Activated CD4-positive, alpha-beta T cell treated with anti-CD3 and anti-CD28 coated beads, Interleukin-2, Interleukin-6, amounts not matched to agents 100 ng/mL and 50 ng/mL, durations not matched to agents 16 hours and 8 hours (primary cell): ENCODE measurements at regions not wholly inside any gene's neighbourhood (a gene's known extent, or its start where the extent isn't known, plus 50 kb on each side); places are given as distances from the start of the nearest gene placed in this dataset.

Experiments used
- DNase-seq: peaks from one replicate; pipeline ENCODE4 v3.0.0-alpha.2; 2020

DNA sequence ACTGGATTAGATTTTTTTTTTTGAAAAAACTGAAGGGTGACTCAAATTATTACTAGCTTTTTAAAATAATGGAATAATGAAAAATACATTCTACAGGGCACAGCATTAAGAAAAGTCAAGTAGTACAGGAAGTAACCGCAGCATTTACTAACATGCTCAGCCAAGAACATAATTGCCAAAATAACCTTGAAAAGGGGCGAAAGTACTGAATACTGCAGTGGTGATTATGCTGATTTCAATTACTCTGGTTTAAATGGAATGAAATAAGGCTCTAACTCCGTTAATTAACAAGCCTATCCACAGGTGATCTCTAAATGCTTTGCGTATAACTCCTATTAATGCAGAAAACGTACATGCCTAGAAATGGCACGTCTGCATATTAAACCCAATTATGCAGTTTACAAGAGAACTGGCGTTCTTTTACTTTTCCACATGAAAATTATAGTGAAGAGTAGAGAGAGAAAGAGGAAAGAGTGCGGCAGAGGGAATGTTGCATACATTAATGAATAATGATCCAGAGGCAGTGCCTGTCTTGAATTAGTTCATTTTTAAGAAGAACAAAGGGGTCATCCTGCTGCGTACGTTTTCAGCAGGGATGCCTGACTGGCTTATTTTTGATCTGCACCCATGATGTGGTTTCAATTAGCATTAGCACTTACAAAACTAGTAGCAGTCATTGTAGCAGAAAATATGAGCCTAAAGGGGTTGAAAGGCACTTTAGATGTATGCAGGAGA, 612.4 kb downstream of the NYAP2 start:
- DNase-seq, result no peak

DNA sequence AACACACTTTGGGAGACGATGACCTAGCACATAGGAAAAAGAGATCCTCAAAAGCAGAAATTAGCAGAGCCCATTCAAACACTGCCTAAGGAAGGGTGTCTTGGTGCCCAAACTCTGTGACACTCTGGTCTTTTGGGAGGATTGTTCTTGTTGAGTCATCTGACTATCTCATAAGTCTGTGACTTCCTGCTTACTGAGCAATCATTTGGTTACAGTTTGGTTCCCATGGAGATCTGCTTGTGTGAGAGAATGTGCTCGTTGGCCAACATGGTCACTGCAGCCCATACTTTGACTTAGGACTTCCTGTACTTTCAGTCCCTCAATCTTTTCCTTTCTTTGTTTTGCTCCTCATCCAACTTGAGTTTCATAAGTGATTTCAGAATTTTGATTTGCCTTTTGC, 602.9 kb downstream of the NYAP2 start:
- DNase-seq, result peak; percentile 8

DNA sequence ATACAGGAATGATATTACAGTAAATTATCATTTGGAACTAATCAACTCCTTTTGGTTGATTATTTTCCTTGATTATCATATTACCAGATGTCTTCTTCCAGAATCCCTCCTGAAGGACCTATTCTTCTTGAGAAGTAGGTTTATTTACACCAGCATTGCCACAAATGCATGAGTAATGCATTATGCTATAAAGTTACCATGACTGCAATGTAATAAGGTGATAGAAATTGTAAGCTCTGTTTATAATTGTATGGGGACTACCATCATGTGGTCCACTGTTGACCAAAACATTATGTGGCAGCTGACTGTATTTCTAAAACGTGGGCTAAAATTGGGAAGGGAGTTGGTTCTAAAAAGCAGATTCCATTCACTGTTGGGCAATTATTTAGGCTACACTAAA, 602.2 kb downstream of the NYAP2 start:
- DNase-seq, result no peak

DNA sequence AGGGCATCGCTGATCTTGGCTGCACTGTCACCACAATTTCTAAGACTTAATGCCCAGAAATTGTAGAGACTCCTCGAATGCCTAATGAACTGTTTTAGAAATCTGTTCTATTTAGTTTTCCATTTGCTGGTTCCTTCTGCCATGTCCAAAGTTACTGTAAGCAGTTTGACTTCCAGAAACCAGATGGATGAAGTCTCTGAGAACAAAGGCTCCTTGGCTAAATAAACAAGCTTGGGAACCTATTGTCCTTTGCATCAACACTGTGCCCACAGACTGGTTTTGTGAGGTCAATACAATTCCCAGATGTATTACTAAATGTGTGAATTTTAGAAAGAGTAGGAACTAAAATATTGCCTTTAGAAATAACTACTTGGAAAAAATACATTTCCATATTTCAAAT, 600.2 kb downstream of the NYAP2 start:
- DNase-seq, result no peak

DNA sequence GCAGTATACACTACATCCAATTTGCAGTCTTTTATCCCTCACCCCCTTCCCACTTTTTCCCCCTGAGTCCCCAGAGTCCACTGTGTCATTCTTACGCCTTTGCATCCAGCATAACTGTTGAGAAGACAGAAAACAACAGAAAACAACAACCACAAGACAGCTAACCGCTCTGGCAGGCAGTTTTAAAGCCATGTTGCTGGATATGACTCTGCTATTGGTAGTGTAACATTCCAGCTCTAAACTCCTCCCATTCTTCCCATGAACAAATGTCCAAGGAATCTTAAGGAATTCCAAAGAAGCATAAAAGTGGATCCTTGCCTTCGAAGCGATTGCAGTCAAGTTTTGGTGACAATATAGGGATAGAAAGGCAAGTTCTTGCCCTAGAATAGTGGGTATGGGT, 599.1 kb downstream of the NYAP2 start:
- DNase-seq, result no peak

DNA sequence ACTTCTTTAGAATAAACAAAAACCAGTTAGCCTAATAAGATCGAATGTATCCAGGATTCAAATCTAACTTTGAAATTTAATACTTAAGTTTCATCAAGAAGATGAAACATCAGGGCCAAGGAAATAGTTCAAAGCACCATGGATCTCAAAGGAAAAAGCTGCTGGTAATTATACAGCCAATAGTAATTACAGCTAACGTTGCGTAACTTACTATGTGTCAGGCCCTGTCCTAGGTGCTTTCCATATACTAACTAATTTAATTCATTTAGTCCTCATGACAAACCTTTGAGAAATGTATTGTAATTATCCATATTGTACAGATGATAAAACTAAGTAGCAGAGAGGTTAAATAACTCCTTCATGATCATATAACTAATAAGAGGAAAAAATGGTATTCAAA, 598.6 kb downstream of the NYAP2 start:
- DNase-seq, result no peak

DNA sequence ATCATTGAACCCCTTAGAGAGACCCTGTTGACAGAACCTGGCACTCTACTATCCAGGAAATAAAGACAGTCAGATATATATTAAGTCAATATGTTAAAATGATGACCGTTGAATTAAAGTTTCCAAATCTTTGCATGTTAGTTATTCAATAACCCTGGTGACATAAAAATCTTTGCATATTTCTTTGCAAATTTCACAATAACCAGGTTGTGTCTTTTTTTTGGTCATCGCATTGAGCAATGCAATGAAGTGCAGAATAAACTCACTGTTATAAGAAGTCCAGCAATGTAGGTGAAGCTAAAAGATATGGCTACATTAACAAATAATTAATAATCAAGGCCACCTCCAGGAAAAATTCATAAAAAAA, 596.9 kb downstream of the NYAP2 start:
- no peak for DNase-seq

DNA sequence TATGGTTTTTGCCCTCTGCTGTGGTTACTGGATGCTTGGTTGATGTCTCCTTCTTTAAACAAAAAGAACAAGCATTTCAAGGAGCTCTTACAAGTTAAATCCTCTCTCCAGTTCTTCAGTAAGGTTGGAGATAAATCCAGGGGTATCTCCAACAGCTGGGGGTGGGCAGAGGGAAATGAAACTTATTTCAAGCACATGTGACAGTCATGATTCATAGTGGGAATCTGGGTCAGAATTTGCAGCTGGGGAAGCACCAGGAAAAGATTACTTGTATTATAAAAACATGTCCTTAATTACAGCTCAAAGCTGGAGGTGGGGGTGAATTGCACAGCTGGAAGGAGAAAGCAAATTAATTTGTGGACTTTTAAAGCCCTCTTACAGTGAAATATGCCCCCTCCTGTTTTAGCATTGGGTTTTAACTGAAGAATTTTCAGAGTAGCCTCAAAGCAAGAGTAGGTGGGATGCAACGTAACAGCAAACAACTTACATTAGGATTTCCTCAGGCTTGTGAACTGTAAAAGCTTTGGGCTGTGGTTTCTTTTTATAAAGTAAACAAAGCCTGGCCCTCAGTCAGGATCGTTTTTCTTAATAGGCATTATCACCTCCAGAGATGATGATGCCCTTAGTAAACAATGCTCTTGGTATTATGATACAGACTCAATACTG, 596.4 kb downstream of the NYAP2 start:
- DNase-seq, result no peak

DNA sequence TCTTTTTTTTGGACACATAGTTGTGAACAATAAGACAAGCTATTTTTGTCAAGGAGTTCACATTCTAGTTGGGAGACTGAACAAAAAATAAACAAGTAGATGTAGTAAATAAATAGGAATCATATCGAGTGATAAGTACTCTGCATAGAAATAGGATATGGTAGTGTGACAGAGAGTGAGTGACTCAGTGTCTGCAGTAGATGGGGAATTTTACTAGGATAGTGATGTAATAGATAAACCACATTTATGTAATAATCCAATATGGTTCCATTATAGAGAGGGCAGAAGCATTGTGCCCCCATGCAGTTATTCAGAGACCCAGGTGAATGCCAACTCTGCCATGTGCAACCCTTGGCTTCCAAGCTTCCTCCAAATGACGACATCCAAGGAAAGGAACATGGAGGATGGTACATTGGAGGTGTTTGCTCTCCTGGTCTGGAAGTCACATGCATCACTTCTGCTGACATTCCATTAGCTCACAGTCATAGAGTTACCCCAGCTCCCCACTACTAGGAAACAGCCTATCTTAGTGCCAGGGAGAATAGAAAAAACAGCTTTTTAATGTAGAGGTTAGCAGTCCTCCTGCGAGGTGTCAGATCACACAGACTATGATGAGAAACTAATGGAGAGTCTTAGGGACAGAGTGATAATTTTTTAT, 595.4 kb downstream of the NYAP2 start:
- no peak for DNase-seq

DNA sequence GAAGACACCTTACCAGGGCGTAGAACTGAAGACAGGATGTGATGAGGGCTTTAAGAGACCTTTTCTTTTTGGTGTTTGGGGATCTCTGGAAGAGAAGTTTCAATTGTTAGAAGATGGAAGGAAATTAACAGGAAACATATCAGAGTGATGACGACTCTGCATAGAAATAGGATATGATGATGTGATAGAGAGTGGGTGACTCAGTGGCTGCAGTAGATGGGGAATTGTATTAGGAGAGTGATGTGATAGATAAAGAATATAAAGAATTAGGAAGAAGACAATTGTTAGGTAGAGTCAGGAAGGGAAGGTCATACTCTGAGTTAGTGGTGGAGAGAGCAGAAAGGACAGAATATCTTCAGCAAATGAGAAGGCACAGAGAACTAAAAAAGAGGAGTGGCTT, 593.9 kb downstream of the NYAP2 start:
- DNase-seq, result no peak

DNA sequence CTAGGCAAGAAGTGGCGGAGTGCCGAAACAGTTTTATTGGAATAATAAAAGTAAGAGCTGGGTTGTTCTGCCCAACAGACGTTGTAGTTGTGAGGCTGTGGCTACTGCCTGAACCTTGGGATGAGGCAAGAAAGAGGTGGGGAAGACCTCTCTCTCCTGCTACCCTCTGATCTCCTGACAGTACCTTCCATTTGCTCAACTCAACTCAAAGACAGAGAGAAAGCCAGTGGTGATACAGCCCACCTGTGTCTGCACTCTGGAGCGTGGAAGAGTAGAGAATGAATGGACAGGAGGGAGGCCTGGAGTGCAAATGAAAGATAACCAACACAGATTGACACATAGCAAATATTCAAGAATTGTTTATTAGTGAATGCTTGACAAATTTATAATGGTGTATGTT, 590.3 kb downstream of the NYAP2 start:
- DNase-seq, result no peak

DNA sequence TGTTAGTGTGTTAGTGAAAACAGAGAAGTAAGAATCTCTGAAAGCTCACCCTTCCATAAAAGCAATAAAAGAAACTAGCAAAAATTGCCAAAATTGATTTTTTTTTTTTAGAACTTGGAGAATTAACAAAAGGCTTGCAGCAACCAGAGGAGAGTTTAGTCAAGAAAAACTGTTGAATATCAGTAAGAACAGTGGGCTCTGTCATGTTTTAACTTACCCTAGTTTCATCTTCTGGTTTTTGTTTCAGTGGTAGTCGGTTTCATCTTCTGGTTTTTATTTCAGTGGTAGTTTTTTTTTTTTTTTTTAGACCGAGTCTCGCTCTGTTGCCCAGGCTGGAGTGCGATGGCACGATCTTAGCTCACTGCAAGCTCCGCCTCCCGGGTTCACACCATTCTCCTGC, 580.9 kb downstream of the NYAP2 start:
- DNase-seq, result no peak

DNA sequence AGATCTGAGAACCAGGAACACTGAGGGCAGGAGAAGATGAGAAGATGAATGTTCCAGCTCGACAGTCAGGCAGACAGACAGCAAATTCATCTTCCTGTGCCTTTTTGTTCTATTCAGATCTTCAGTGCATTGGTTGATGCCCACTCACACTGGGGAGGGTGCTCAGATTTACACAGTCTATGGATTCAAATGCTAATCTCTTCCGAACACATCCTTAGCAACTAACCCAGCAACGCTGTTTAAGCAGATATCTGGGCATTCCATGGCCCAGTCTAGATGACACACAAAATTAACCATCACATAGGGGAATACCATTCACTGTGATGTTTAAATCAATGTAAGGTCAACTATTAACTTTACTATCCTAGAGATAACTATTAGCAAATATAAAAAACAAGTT, 571.9 kb downstream of the NYAP2 start:
- no peak for DNase-seq

DNA sequence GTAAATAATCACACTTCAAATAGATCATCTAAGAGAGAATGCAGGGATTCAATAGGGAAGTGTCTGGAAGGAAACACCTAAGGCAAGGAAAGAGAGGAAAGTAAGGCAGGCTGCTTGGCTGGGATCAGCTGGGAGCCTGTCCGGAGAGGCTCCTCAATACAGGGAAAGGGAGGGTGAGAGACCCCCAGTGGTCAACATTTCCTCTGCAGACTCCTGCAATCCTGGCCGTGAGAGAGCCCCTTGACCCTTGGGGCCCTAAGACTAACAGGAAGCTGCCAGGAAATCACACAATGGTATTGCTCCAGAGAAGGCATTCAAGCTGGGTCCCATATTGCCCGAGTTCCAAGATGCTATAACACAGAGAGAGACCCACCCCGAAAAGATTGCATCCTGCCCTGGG, 549.4 kb downstream of the NYAP2 start:
- DNase-seq, result no peak

DNA sequence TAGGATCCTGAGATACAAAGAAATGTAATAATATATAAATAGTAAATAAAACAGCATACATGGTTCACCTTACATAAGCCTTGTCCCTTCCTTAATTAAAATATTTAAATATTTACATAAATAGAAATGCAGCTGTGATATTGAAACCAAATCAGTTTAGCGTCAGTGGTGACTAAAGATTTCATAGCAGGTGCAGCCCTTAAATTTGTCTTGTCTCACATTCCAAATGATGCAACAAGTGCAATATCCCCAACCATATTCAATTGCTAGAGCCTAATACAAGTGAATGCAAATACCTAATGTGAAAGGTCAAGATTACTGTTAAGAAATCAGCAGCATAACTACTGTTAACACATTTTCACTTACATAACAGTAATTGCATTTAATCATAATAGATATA, 539.5 kb downstream of the NYAP2 start:
- DNase-seq, result no peak

DNA sequence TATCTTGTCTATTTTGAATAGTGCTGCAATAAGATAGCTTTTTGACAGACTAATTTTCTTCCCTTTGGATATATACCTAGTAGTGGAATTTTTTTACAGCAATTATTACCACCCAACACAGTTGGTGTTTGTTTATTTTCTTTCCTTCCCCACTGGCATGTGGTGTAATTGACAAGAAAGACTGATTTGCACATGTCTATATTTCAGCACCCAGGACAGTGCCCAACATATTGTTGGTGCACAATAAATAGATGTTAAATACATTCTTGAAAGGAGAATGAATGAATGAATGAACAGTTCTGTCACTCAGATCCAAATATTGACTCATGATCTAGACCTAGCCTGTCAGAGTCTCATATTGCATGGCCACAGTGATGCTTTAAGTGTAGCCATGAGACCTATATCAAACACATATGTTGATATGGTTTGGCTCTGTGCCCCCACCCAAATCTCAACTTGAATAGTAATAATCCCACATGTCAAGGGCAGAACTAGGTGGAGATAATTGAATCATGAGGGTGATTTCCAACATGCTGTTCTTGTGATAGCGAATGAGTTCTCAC, 538.2 kb downstream of the NYAP2 start:
- DNase-seq, result no peak

DNA sequence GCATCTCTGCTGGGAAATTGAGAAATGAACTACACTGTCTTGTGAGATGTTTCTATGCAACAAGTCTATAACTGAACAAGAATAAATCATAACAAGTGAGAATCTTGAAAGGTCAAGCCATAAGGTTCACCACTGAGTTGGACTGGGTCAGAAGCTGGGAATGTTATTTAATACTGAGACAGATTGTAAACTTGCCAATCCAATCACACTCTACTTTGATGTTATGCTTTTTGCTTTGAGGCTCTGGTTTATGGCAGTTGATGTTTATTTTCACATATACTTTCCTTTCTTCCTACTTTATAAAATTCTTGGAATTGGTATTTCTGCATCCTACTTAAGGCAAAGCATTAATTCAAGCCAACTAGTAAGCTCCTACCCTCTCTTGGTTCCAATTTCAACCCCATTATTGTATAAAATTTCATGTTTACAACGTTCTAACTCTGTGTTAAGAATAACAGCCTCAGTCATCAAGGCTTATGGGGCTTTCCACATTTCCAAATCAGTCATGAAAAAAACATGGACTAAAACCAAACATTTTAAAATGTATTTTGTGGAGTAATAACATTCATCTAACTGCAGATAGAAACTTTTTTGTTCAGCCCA, 533.4 kb downstream of the NYAP2 start:
- no peak for DNase-seq

DNA sequence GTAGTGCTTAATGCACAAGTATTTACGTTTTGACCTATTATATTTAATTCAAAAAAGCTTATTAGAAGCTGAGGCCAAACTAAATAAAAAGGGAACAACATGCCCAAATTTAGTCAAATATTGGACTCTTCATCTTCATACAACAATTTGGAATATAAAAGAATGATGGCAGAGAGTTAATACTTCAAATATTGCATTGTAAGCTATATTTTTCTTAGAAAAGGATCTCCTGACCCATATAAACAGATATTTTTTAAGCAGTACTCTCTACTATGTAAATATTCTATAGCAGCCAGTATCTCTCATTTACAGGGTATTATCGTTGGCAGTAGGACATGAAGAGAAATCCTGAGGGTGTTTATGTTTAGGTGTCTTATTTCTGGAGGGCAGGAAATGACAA, 531.2 kb downstream of the NYAP2 start:
- no peak for DNase-seq

DNA sequence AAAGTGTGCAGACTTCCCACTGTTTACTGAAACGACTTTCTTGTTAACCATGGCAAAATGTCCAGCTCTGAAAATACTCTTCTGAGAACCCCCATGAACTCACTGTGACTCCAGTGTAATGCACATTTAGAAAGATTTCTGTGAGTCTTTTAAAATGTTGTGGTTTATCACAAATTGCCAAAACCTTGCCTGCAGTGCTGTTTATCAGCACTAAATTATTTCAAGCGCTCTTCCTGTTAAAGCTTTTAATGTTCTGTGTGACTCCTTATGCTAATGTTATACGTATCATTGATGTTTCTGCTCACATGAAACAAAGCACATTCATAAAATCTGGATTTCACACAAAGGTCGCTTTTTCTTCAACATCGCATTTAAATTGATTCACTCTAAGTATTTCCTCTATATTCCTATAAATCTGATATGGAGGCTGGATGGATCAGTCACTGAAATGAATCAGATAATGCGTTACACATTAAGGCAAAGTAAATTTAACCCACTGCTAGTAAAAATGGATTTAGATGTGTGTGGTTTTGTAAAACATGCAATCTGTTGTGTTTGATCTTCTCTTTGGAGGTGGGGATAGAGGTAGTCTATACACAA, 521.2 kb downstream of the NYAP2 start:
- DNase-seq, result no peak

DNA sequence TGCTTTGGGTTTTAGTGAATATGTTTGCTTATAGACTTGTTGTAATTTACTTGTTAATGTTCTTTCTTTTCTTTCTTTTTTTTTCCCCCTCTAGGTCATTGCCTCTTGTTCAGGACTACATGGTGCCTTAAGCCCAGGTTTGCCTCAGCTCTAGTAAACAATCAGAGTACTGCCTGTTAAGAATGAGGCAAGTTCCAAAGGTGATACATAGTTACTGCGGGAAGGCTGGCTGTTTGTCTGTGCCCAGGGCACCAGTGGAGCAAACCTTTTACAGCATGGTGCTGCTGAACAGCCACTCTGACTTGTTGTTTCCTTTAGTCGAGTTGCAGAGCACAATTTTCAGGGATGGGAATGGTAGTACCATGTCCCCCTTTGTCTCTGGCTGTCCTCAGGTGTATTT, 517.2 kb downstream of the NYAP2 start:
- DNase-seq, result no peak

DNA sequence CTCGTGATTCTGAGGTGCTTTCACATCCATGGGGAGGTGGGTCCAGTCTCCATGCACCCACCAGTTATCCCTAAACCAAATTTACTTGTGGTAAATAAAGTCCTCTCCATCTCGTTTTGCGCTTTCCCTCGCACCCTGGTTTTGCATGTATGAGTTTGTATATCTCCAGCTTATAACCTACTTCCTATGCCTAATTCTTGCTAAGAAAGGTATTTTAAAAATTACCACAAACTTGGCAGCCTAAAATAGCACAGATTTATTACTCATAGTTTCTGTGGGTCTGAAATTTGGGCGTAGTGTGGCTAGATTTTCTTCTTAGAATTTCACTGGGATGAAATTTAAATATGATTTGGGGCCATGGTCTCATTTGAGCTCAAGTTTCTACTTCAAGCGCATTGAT, 511.5 kb downstream of the NYAP2 start:
- no peak for DNase-seq

DNA sequence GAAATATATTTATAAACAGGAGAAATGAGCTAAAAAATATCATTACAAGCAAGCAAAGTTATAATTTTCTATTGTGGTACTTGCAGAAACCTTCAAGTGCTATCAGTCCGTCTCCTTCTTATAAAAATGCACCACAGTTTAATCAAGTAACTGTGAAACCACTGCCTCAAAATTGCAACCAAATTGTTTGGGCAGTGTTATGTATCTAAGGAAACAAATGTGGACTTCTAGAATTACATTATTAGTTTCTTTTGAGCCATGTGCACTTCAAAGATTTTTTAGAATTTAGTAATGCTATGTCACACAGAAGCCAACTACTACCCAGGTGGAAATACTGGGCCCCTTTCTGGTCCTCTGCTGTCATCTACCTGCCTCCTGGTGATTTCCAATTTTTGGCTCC, 495.6 kb downstream of the NYAP2 start:
- no peak for DNase-seq

DNA sequence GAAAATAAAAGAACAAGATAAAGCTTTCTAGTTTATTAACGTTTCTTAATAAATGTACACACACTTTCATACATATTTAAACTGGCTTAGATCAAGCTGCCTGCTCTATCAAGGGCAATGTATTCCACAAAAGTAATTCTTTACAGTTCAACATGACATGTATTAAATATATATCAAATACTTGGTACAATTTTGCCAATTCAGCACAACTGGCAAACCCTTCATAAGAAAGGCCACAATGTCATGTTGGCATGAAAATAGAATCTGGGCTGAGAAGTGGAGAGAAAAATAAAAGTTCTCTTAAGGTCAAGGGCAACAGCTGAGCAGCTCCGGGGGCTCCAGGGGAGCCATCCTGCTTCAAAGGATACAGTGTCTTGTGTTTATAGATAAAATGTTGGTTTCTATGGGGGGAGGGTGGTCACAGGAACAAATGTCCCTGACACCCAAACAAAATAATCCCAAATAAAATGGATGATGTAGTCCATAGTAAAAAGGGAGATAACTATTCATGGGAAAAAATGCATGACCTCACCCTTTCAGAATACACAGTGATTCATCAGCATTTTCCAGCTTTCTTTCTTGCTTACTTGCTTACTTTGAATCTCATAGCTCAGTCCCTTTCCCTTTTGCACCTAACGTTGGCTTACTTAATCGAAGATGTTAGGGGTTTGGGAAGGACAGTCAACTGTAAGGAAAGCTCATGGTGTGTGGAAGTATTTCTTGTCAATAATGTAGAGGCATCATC, 494.9 kb downstream of the NYAP2 start:
- no peak for DNase-seq
